SK-N-SH (cell line): ENCODE measurements at regions not wholly inside any gene's neighbourhood (a gene's known extent, or its start where the extent isn't known, plus 50 kb on each side); places are given as distances from the start of the nearest gene placed in this dataset.

Experiments used
- CTCF ChIP-seq: fragments of 200-600 bp; sonication (generic); IDR thresholded peaks from 2 replicates; pipeline ENCODE4 v1.6.1; 2017; ENCODE audit warnings: antibody characterized with exemption, mild to moderate bottlenecking, moderate library complexity
- EZH2phosphoT487 ChIP-seq: fragments of 200-600 bp; sonication (generic); IDR thresholded peaks from 2 replicates; pipeline ENCODE4 v1.6.1; 2017; ENCODE audit warnings: low read depth, mixed run types, mild to moderate bottlenecking, antibody characterized with exemption, moderate library complexity, borderline replicate concordance
- FOXM1 ChIP-seq: IDR thresholded peaks from 2 replicates; pipeline ENCODE4 v1.4.0; 2012; ENCODE audit warnings: low read depth, mild to moderate bottlenecking
- RCOR1 ChIP-seq: fragments of 150-350 bp; IDR thresholded peaks from 2 replicates; pipeline ENCODE4 v1.6.1; 2017; ENCODE audit warnings: antibody characterized with exemption, low read length
- RFX5 ChIP-seq: IDR thresholded peaks from 2 replicates; pipeline ENCODE4 v1.6.1; 2012; ENCODE audit warnings: mild to moderate bottlenecking, improper control_type of control experiment, low read length
- TEAD4 ChIP-seq: IDR thresholded peaks from 2 replicates; pipeline ENCODE4 v1.4.0; 2012; ENCODE audit warnings: mild to moderate bottlenecking, borderline replicate concordance; ENCODE audit not compliant: insufficient read depth
- TF ChIP-seq, protein P1 (sequence below): IDR thresholded peaks from 2 replicates; pipeline ENCODE4; 2012

GRCh38 chr7:63080406-63080805 is 918.2 kb upstream of the ZNF722 start:
- TF ChIP-seq EZH2phosphoT487 (no peak), CTCF (no peak), RFX5 (no peak), FOXM1 (no peak), RCOR1 (no peak), TEAD4 (no peak)
- TF ChIP-seq, protein P1, sequence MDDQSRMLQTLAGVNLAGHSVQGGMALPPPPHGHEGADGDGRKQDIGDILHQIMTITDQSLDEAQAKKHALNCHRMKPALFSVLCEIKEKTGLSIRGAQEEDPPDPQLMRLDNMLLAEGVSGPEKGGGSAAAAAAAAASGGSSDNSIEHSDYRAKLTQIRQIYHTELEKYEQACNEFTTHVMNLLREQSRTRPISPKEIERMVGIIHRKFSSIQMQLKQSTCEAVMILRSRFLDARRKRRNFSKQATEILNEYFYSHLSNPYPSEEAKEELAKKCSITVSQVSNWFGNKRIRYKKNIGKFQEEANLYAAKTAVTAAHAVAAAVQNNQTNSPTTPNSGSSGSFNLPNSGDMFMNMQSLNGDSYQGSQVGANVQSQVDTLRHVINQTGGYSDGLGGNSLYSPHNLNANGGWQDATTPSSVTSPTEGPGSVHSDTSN, result no peak
